GM12874 (cell line): ENCODE measurements at regions not wholly inside any gene's neighbourhood (a gene's known extent, or its start where the extent isn't known, plus 50 kb on each side); places are given as distances from the start of the nearest gene placed in this dataset.

ENCODE experiments used
- TF ChIP-seq, protein P1 (sequence below): IDR thresholded peaks from 2 replicates; pipeline ENCODE4 v1.5.1; 2011; ENCODE audit warnings: low read depth, mild to moderate bottlenecking, control low read depth, low read length, moderate library complexity; ENCODE audit not compliant: insufficient read depth

GRCh38 chr2:18900691-18901141 is 311.3 kb upstream of the NT5C1B start:
- TF ChIP-seq, protein P1, sequence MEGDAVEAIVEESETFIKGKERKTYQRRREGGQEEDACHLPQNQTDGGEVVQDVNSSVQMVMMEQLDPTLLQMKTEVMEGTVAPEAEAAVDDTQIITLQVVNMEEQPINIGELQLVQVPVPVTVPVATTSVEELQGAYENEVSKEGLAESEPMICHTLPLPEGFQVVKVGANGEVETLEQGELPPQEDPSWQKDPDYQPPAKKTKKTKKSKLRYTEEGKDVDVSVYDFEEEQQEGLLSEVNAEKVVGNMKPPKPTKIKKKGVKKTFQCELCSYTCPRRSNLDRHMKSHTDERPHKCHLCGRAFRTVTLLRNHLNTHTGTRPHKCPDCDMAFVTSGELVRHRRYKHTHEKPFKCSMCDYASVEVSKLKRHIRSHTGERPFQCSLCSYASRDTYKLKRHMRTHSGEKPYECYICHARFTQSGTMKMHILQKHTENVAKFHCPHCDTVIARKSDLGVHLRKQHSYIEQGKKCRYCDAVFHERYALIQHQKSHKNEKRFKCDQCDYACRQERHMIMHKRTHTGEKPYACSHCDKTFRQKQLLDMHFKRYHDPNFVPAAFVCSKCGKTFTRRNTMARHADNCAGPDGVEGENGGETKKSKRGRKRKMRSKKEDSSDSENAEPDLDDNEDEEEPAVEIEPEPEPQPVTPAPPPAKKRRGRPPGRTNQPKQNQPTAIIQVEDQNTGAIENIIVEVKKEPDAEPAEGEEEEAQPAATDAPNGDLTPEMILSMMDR = no peak

- TF ChIP-seq, protein P1 = no peak
Measured at GRCh38 chr2:18899725-18900124, 310.4 kb upstream of the NT5C1B start.

DNA sequence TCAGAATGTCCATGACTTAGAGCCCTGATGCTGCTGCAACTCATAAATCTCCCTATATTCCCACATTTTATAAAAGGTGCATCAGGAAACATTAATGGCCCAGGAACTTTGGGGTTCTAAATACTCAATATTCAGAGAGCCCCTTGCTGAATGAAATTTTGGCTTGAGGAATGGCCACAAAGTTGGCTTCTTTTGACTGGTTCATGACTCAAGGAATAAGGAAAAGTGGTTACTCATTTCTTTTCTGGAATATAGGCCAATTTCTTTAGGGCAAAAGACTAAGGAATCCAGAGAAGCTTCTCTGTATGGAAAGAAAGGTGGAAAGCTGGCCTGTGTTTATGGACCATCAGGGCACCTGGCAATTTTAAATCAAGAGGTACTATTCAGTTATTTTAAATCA is 308.9 kb upstream of the NT5C1B start:
- TF ChIP-seq, protein P1 = no peak

GRCh38 chr2:18896125-18896764 is 306.9 kb upstream of the NT5C1B start:
- TF ChIP-seq, protein P1 = no peak

DNA sequence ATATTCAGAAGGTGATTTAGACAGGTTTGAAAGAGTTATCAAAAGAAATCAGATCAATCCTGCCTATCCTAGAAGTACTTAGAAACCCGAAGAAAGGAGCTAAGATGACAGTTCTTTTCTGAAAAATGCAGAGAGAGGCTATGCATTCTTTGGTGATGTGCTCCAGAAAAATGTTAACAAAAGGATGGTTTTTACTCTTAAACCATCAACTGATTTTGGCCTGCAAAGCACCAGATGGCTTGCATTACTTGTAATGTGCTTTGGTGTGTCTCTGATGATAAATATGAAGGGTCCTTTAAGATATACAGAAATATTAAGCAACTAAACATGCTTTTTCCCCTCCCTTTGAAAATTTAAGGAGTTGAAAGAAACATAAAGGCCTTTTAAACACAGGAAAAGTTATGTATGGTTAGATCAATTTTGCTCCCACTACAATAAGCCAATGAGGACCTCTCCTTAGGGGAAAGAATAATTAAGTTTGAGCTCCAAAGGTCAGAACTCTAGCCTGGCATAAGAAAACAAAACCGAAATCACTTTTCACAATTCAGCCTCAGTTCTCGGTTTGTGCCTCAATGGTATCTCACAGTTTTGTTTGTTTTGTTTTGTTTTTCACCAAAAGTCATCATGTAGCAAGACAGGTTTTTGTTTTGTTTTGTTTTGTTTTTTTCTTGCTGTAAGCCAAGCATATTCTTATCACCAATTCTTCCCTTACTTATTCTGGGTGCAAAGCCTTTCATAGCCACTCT is 302.4 kb upstream of the NT5C1B start:
- TF ChIP-seq, protein P1 = no peak

DNA sequence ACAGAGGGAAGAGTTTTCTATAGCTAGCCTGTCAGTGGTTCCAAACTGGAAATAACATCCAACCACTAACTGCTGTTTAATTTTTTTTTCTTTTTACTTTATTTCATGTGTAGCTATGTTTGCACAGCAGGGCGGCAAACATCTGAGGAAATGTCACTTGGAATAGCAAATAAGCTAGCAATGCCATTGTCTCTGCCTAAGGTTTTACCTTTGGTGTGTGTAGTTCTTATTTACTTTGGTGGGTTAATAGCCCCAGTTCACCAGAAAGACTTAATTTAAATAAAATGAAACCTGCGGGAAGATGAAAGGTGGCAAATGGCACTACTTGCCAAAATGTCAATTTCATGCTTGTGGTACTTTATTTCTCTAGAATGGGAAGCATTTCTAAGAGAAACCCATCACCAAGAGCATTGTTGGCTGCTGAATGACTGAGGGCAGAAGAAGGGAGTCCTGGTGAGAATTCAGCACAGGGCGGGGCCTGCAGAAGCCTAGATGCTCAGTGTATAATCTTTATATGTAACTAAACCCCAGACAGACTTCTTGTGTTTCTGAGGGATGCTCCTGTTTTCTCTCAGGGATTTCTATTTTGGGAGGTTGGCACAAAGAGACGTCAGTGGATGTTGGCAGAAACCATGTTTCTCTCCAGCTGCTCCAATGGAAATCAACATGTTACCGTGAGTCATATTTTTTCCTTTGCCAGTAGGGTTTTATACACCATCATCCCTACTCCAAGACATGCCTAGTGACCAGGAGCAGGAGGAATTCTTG is 300.4 kb upstream of the NT5C1B start:
- TF ChIP-seq, protein P1 = no peak

DNA sequence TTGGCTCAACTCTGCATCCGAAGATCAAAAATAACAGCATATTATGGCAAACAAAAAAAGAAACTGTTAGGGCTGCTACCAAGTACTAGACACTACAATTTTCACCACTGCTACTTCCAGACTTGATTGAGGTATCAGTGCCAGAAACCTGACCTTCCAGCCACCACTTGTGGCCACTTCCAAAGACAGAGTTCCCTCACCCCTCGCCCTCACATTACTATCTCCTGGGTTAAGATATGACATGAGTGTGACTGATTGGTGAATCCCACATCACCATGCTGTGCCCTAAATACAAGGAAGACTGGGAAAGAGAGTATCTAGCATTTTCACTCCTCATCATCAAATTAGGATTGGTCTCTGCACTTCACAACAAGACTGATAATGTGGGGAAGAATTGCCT is 296.1 kb upstream of the NT5C1B start:
- TF ChIP-seq, protein P1 = no peak
